COLO668 (cell line): ENCODE measurements at regions not wholly inside any gene's neighbourhood (a gene's known extent, or its start where the extent isn't known, plus 50 kb on each side); places are given as distances from the start of the nearest gene placed in this dataset.

Source experiments
- DNase-seq: peaks from one replicate; lab custom pipeline; 2025; ENCODE audit not compliant: unreplicated experiment; lab: John Stamatoyannopoulos, UW

DNA sequence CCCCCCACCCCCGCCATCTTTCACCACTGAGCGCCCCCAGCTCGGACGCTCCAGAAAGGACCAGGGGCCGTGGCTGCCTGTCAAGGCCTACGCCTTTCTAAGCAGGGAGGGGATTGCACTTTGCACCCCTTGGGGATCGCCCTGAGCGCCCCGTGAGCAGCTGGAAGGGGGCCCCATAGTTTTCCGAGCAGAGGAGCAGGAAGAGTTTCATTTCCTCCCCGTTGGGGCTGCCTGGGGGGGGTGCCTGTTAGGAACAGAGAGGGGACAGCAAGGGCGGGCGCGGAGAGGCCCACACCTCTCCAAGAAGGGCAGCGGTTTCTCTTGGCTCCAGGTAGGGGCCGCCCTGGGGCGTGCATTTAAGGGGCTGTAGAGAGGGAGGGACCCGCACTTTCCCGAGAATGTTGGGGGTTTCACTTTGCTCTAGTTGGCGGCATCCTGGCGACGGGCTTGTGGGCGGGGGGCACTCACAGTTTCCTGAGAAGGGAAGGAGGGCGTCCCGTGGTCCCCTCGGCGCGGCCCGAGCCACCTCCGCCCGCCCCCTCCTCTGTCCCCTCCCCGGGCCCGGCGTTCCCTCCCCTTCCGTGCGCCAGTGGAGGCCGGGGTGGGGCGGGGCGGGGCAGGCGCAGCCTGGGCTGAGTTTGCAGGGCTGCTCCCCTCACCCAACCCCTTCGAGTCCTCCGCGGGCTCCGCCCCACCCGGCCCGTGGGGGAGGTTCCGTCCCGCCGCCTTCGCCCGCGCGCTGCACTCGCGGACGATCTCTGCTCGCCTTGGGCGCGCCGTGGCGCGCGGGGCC lies 82.3 kb upstream of the CD99 start:
- no peak for DNase-seq

DNA sequence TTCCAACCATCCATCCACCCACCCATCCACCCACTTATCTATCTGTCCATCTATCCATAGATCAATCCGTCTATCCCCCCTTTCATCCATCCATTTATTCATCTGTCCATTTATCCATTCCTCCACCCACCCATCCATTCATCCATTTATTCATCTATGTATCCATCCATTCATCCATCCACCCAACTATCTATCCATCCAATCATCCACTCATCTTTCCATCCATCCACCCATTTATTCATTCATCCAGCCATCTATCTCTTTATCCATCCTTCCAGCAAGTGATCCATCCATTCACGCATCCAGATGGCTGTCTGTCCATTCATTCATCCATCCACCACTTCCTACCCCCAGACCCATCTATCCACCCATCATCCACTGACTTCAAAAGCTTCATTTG lies 84.0 kb upstream of the CD99 start:
- DNase-seq, result no peak

DNA sequence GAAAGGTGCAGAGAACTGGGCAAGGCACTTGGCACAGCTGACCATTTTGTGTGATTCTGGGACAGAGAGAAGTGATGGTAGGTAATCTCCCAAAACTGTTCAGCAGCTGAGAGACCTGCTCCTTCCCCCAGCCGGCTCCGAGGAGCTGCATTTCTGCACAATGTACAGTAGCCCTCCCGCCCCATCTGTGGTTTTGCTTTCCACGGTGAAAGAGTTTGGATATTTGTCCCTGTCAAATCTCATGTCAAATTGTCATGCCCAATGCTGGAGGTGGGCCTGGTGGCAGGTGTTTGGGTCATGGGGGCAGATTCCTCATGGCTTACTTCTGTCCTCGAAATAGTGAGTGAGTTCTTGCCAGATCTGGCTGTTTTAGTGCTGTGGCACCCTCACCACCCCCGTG lies 90.5 kb upstream of the CD99 start:
- no peak for DNase-seq

DNA sequence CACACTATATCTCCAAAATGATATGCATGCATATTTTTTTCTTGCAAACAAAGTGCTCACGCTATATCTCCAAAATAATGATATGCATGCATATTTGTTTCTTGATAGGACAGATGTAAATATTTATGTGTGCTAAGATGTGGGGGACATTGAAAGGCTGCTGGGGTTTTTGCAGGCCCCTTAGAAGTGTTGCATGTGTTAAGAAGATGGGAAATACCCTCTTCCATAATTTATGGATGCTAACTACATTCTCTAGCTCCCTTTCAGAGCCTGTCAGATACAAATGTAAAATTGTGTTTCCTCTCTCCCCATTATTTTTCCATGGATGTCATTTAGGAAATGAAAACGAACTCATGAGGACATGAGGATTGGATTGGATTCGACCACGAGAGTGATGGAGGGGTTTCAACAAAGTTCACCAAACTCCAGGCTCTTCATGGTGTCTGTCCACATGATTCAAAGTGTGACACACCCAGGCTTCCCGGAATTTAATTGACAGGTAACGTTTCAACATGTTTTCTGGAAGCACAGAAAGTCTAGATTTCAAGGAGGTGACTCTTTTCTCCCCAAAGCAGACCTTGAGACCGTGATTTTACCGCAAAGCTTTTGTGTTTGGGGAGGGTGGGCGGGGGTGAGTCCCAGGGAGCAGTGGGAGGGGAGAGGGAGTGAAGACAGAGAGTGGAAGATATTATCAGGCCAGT lies 94.4 kb upstream of the CD99 start:
- no peak for DNase-seq

GRCh38 chrX:2596045-2596444 lies 95.0 kb upstream of the CD99 start:
- DNase-seq, result no peak

- no peak for DNase-seq
Measured at GRCh38 chrX:2595258-2595657, 94.5 kb upstream of the DHRSX start.

GRCh38 chrX:2594491-2594890 lies 93.7 kb upstream of the DHRSX start:
- DNase-seq, result no peak

DNA sequence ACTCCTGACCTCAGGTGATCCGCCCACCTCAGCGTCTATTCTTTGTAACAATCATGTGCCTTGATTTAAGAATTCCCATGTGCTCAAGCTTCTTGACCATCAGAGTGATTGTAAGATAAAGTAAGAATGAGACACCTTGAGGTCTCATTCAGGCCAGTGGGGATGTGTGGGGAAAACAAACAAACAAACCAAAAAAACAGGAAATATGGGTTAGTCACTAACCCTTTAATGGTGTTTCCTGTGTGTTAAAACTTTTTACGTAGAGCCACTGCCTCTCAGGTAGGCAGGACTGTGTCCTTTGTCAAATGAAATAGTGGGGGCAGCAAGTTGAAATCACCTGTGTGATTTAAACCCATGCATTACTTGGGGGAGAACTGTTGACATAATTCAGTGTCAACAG lies 91.5 kb upstream of the DHRSX start:
- no peak for DNase-seq

GRCh38 chrX:2589186-2590020 lies 88.6 kb upstream of the DHRSX start:
- DNase-seq, result no peak

- DNase-seq, result no peak
Measured at GRCh38 chrX:2588049-2588448, 87.3 kb upstream of the DHRSX start.

DNA sequence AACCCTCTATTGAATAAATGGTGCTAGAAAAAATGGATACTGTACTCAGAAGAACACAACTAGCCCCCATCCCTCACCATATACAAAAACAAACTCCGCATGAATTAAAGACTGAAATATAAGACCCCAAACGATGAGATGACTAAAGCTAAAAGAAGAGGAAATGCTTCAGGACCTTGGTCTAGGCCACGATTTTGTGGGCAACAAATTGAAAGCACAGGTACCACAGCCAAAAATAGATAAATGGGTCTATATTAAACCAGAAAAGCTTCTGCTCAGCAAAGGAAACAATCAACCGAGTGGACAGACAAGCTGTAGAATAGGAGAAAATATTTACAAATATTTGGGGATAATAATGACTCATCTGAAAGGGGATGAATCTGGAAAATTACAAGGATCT lies 86.4 kb upstream of the DHRSX start:
- DNase-seq, result no peak

- DNase-seq, result no peak
Measured at GRCh38 chrX:2585158-2585470, 84.3 kb upstream of the DHRSX start.

- no peak for DNase-seq
Measured at GRCh38 chrX:2584251-2585157, 83.7 kb upstream of the DHRSX start.

- no peak for DNase-seq
Measured at GRCh38 chrX:2583194-2584162, 82.7 kb upstream of the DHRSX start.

DNA sequence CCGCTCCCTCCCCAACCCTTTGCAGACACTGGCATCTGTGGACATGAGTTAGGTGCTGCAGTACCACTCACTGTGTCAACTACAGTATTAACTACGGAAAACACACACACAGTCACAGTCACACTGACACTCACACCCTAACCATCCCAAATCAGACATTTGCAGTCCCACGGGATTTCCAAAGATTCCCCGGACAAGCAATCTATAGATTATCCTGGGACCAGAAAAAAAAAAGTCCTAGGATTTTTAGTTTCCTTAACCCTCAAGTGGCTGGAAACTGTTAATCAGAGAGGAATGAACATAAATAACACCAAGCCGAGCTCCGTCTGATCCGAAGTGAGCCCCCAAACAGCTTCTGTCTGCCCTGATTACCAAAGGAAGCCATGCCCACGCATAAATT lies 81.9 kb upstream of the DHRSX start:
- no peak for DNase-seq

DNA sequence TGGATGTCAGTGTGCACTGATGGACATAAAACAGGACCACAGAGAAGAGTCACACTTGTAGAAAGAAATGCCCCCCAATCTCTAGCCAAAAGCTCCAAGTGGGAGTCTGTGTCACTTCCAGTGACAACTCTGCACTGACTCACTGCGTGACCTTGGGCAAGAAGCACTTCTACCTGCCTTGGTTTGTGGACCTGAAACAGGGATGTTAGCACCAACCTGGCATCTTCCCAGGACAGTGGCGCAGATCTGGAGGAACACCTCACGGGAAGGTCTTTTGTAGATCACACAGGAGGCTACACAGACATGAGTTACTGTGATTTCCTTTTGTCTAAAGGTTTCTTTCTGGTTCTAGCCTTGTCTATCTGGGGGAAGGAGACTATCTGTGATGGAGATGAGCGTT lies 80.5 kb upstream of the DHRSX start:
- DNase-seq, result no peak

DNA sequence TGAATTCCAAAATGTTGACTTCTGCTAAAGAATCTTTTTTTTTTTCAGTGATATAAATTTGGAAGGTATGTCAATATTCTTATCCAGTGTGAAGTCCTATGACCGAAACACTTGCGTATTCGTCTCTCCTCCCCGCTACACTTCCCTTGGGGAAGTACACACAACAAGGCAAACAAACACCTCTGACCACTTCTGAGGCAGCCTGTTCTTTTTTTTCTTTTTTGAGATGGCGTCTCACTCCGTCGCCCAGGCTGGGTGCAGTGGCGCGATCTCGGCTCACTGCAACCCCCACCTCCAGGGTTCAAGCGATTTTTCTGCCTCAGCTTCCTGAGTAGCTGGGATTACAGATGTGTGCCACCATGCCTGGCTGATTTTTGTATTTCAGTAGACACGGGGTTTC lies 78.1 kb upstream of the DHRSX start:
- DNase-seq, result no peak

- no peak for DNase-seq
Measured at GRCh38 chrX:2577844-2578466, 77.2 kb upstream of the DHRSX start.

- no peak for DNase-seq
Measured at GRCh38 chrX:2576793-2577192, 76.0 kb upstream of the DHRSX start.
